GM21528 (cell line): ENCODE measurements at regions not wholly inside any gene's neighbourhood (a gene's known extent, or its start where the extent isn't known, plus 50 kb on each side); places are given as distances from the start of the nearest gene placed in this dataset.

Experiments
- ATAC-seq: cut with Tn5 transposase; IDR thresholded peaks from one replicate; pipeline ENCODE4 v1.9.1; 2021; ENCODE audit warnings: mild to moderate bottlenecking, moderate library complexity; ENCODE audit not compliant: unreplicated experiment, low FRiP score

- ATAC-seq, result no peak
Observed at GRCh38 chr4:117783716-117784115, 250.6 kb upstream of the NDST3 start.

GRCh38 chr4:117784266-117784665 lies 250.0 kb upstream of the NDST3 start:
- ATAC-seq, result no peak

- no peak for ATAC-seq
Observed at GRCh38 chr4:117786566-117786965, 247.7 kb upstream of the NDST3 start.

GRCh38 chr4:117793845-117794480 lies 240.3 kb upstream of the NDST3 start:
- ATAC-seq, result no peak

- no peak for ATAC-seq
Observed at GRCh38 chr4:117796677-117797076, 237.6 kb upstream of the NDST3 start.

DNA sequence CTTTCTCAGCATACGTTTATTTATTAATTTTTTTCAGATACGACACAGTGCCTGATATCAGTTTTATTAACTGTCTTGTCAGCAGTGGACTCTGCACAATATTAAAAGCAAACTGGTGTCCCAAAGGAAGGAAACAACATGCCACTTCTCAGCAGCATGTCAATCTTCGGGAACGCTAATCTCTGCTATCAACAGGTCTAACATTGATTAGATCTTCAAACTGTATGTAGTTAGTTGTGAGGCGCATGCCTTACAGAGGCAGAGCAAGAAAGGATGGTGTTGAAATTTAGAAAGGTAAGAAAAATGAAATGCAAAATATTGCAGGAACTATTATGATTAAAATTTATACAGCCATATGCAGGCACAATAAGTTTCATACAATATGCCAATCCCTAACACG lies 233.7 kb upstream of the NDST3 start:
- no peak for ATAC-seq

GRCh38 chr4:117801756-117802155 lies 232.5 kb upstream of the NDST3 start:
- ATAC-seq, result no peak

- ATAC-seq, result no peak
Observed at GRCh38 chr4:117811731-117812130, 222.6 kb upstream of the NDST3 start.

DNA sequence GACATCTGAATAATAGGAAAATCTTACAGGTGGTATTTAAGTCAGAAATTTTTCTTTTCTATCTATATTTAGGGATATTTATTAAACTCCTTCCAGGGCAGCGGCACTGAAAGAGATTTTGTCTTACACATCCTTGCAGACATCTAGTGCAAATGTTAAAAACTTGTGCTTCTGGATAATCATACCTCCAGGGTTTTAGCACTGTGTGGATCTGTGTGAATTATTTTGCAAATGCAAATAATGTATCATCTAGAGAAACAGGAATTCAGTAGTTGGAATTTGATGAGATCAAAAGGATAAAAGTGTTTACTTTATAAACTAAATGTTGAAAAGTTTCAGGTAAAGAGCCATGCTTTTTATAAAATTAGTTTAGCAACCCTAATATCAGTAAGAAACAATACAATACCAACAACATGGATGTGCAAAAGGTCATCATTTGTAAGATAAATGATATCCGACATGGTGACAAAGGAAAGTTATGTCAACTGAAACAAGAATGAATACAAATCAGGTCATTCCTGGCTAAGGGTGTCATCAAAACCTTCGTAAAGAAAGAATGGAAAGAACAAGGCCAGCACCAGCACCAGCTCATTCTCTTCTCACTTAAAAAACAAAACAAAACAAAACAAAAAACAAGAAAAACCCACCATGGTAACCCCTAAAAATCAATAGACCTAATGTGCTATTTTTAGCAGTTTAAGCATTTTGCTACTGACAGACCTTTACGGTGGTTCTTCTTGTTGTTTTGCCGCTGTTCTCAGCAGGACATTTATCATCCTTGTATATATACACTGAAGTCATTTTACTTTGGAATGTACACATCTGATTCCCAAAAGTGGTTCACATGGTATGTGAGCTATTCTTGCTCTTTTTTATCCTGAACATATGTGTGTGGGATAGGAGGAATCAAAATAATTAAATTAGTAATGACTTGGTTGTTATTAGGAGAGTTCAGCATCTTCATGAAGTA lies 219.7 kb upstream of the NDST3 start:
- no peak for ATAC-seq

- ATAC-seq, result no peak
Observed at GRCh38 chr4:117817301-117817700, 217.0 kb upstream of the NDST3 start.

DNA sequence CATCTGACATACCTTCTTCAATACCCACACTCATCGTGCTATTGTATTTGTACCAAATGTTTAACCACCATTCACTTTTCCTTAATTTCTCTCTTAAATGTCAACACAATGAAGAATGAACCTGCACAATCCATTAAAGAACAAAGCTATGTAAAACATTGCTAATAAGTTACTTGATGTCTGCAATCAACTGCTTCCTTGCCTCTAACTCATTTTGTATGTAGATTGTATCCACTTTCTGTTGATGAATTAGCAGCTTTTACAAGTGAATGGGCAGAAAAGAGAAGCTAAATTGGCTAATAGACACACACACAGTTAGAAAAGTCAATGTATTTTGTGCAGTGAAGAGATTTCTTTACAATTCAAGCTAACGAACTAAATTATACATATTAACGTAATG lies 212.5 kb upstream of the NDST3 start:
- ATAC-seq, result no peak

GRCh38 chr4:117823388-117823787 lies 210.9 kb upstream of the NDST3 start:
- no peak for ATAC-seq

DNA sequence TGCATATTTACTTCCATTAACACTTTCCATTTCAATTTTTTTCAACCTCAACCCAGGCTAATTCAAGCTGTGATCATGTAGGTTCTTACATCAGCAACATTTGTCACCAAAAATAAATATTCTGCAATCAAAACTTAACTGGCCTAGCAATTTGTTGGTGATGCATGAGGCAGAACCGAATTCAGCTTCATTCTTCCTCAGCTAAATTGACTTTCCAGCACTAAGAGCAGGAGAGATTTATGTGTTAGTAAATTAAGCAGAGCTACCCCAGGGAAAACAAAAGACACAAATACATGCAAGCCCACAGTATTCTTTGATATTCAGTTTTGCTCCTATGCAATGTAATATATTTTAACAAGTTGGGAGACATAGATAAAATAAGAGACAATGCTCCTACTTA lies 208.7 kb upstream of the NDST3 start:
- no peak for ATAC-seq

- no peak for ATAC-seq
Observed at GRCh38 chr4:117831060-117831683, 203.1 kb upstream of the NDST3 start.

GRCh38 chr4:117835566-117835965 lies 198.7 kb upstream of the NDST3 start:
- no peak for ATAC-seq

GRCh38 chr4:117844594-117844993 lies 189.7 kb upstream of the NDST3 start:
- no peak for ATAC-seq

- ATAC-seq, result no peak
Observed at GRCh38 chr4:117845270-117845669, 189.0 kb upstream of the NDST3 start.

DNA sequence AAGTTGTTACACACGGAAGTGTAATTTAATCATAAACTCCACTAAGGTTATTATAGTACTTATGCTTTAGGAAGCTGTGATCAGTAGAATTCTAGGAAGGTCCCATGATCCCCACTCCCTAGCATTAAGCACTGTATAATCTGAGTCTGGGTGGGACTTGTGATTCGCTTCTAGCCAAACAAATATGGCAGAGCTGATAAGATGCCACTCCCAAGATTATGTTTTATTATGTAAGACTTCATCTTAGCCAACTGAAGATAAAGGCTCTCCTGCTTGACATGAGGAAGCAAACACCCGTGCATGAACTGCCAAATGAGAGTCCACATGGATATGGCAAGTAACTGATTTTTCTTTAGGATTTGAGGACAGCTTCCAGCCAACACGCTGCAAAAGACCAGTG lies 186.4 kb upstream of the NDST3 start:
- ATAC-seq, result no peak

- ATAC-seq, result no peak
Observed at GRCh38 chr4:117868201-117868600, 166.1 kb upstream of the NDST3 start.

- no peak for ATAC-seq
Observed at GRCh38 chr4:117873779-117874178, 160.5 kb upstream of the NDST3 start.

DNA sequence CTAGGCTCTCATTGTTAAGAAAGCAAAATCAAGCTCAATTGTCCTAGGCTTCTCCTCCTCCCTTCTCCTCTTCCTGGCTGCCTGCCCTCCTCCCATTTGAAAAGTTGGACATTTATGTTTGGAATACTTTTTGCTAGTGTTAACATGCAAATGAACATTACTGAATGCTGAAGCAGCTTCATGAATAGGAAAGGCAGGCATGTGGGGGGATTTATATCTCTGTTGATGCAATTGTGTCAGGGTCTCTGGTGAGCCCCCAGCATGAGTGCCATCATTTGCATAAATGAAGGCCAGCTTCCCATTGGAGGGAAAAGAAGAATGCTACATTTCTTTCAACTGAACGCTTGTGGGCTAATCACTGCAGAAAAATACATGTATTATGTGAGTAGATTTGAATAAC lies 160.1 kb upstream of the NDST3 start:
- ATAC-seq, result no peak
